GM12878 (cell line): ENCODE measurements at regions not wholly inside any gene's neighbourhood (a gene's known extent, or its start where the extent isn't known, plus 50 kb on each side); places are given as distances from the start of the nearest gene placed in this dataset.

ENCODE experiments used
- ATAC-seq: fragments of 200-7000 bp; cut with Tn5 transposase; 3 replicates; pipeline ENCODE4 v1.9.1; 2020; ENCODE audit warnings: mild to moderate bottlenecking, moderate library complexity
- BruUV-seq: library from RNA; stranded (reverse); fragments of 400-500 nt; replicated peaks from 2 replicates; lab custom pipeline; 2021; lab: Mats Ljungman, UMichigan
- CTCF ChIA-PET: fragments of 300-600 bp; sonication (Branson Sonifier 250); formaldehyde crosslinking; extraction: SDS; loops from one replicate; lab custom pipeline; 2021; ENCODE audit warnings: inconsistent platforms; lab: Yijun Ruan, JAX
- POLR2A ChIA-PET: fragments of 350-600 bp; formaldehyde crosslinking; extraction: SDS; loops from one replicate; lab custom pipeline; 2021; ENCODE audit warnings: inconsistent platforms; lab: Charles Lee
- RAD21 ChIA-PET: fragments of 300-600 bp; sonication (Branson Sonifier 250); formaldehyde crosslinking; loops from one replicate; lab custom pipeline; 2023; ENCODE audit warnings: antibody characterized with exemption; ENCODE audit not compliant: unreplicated experiment; lab: Charles Lee
- SMC1A ChIA-PET: fragments of 300-600 bp; sonication (Branson Sonifier 250); formaldehyde crosslinking; loops from one replicate; lab custom pipeline; 2023; ENCODE audit not compliant: unreplicated experiment, uncharacterized antibody; lab: Charles Lee
- DNase-seq: peaks from one replicate; pipeline ENCODE4 v3.0.0-alpha.2; 2011; ENCODE audit warnings: low read depth, low spot score
- FAIRE-seq: peaks from 3 replicates; lab custom pipeline; 2011; peaks lifted over from hg19 to GRCh38; lab: Jason Lieb, UNC
- H2AFZ ChIP-seq: 2 replicates; pipeline ENCODE4 v1.6.0; 2011; ENCODE audit warnings: low read depth, low read length, control low read depth; ENCODE audit not compliant: control insufficient read depth
- H3K27ac ChIP-seq: 2 replicates; pipeline ENCODE4 v1.5.1; 2011; ENCODE audit warnings: control low read depth; ENCODE audit not compliant: control insufficient read depth, insufficient read depth
- H3K27me3 ChIP-seq, 2 experiments: replicated peaks in 1 of 2; 2 replicates each; pipeline versions ENCODE4 v1.6.0 to v1.6.1; 2011; ENCODE audit warnings: low read length in 1 of 2; ENCODE audit not compliant: control insufficient read depth in 2 of 2, insufficient read depth in 2 of 2
- H3K36me3 ChIP-seq, 2 experiments: 2 replicates each; pipeline ENCODE4 v1.5.1; 2011; ENCODE audit warnings: low read length in 1 of 2; ENCODE audit not compliant: control insufficient read depth in 2 of 2, insufficient read depth in 2 of 2
- H3K4me1 ChIP-seq: 2 replicates; pipeline ENCODE4 v1.6.1; 2011; ENCODE audit warnings: mild to moderate bottlenecking, low read length, moderate library complexity, mixed read lengths; ENCODE audit not compliant: control insufficient read depth, insufficient read depth
- H3K4me2 ChIP-seq: 2 replicates; pipeline ENCODE4 v1.6.0; 2011; ENCODE audit warnings: control low read depth; ENCODE audit not compliant: control insufficient read depth, insufficient read depth
- H3K4me3 ChIP-seq: fragments of 200-600 bp; sonication (generic); 2 replicates; pipeline ENCODE4 v1.5.1; 2016
- H3K79me2 ChIP-seq: 2 replicates; pipeline ENCODE4 v1.6.0; 2011; ENCODE audit warnings: low read length; ENCODE audit not compliant: control insufficient read depth, insufficient read depth
- H3K9ac ChIP-seq: 2 replicates; pipeline ENCODE4 v1.8.0; 2011; ENCODE audit warnings: low read length, control low read depth, mixed read lengths; ENCODE audit not compliant: control insufficient read depth, insufficient read depth
- H3K9me3 ChIP-seq: replicated peaks from 3 replicates; pipeline ENCODE4 v1.5.1; 2011; ENCODE audit warnings: mild to moderate bottlenecking, low read length; ENCODE audit not compliant: control insufficient read depth, insufficient read depth
- H4K20me1 ChIP-seq: 2 replicates; pipeline ENCODE4 v1.6.0; 2011; ENCODE audit not compliant: control insufficient read depth, insufficient read depth
- BMI1 ChIP-seq: fragments of 450-650 bp; IDR thresholded peaks from 2 replicates; pipeline ENCODE4 v1.6.1; 2016; ENCODE audit warnings: mild to moderate bottlenecking, moderate library complexity, borderline replicate concordance
- BRCA1 ChIP-seq: IDR thresholded peaks from 2 replicates; pipeline ENCODE4 v1.6.1; 2011; ENCODE audit warnings: low read depth, low read length, improper control_type of control experiment
- CHD1 ChIP-seq: IDR thresholded peaks from 2 replicates; pipeline ENCODE4 v1.6.1; 2012; ENCODE audit warnings: low read depth, low read length, improper control_type of control experiment
- CHD4 ChIP-seq: fragments of 200-600 bp; sonication (generic); IDR thresholded peaks from 2 replicates; pipeline ENCODE4 v1.6.1; 2016; ENCODE audit warnings: mild to moderate bottlenecking
- CREB1 ChIP-seq: IDR thresholded peaks from 2 replicates; pipeline ENCODE4 v1.6.1; 2012; ENCODE audit warnings: low read depth, mild to moderate bottlenecking, inconsistent platforms
- CREM ChIP-seq: IDR thresholded peaks from 2 replicates; pipeline ENCODE4 v1.6.1; 2014; ENCODE audit warnings: antibody characterized with exemption, low read depth
- IRF4 ChIP-seq: IDR thresholded peaks from 2 replicates; pipeline ENCODE4 v1.6.1; 2011; ENCODE audit warnings: low read depth, low read length
- PAX8 ChIP-seq: fragments of 450-650 bp; IDR thresholded peaks from 2 replicates; pipeline ENCODE4 v1.6.1; 2017; ENCODE audit warnings: mild to moderate bottlenecking, moderate library complexity
- SMARCA5 ChIP-seq: fragments of 450-650 bp; IDR thresholded peaks from 2 replicates; pipeline ENCODE4 v1.6.1; 2017; ENCODE audit warnings: mild to moderate bottlenecking
- TAF1 ChIP-seq: IDR thresholded peaks from 2 replicates; pipeline ENCODE4 v1.6.1; 2011; ENCODE audit warnings: mild to moderate bottlenecking, low read depth, low read length, borderline replicate concordance
- WRNIP1 ChIP-seq: IDR thresholded peaks from 2 replicates; pipeline ENCODE4 v1.6.1; 2011; ENCODE audit warnings: low read depth, low read length, improper control_type of control experiment, borderline replicate concordance
- ZBTB40 ChIP-seq: fragments of 450-650 bp; IDR thresholded peaks from 2 replicates; pipeline ENCODE4 v1.6.1; 2016; ENCODE audit warnings: mild to moderate bottlenecking, moderate library complexity, borderline replicate concordance
- WGBS: methylation state at CpG from one replicate; pipeline ENCODE4 v1.1.6; 2016; ENCODE audit warnings: low lambda C conversion rate; ENCODE audit not compliant: insufficient replicate concordance, insufficient coverage; ENCODE audit errors: missing lambda C conversion rate; 5-methylcytosine and 5-hydroxymethylcytosine counted together
- in situ Hi-C: fragments of 300-500 bp; cut with MboI; formaldehyde crosslinking; loops from 9 replicates; pipeline ENCODE4 v1.14.3; 2018; ENCODE audit warnings: mixed read lengths
- intact Hi-C: fragments of 100-400 bp; cut with micrococcal nuclease; formaldehyde crosslinking; loops from one replicate; pipeline ENCODE4 v1.14.2; 2022; ENCODE audit not compliant: unreplicated experiment

GRCh38 chr1:37270639-37271038 lies 203.7 kb upstream of the ZC3H12A start:
- in situ Hi-C loops, result no loop called here
- BruUV-seq, result no TSS peak

More at GRCh38 chr1:37270639-37271038, 203.7 kb upstream of the ZC3H12A start:
- Histone ChIP-seq H3K4me2 (no peak overlapping the region), H3K9ac (no peak overlapping the region), H3K36me3 (no peaks in the 10 kb centered on the region), H3K4me1 (no peaks in the 10 kb centered on the region), H2AFZ (no peak overlapping the region), H3K4me3 (no peak overlapping the region)
- ChIA-PET RAD21 (no interaction called here), CTCF (no interaction called here), SMC1A (no interaction called here), POLR2A (no interaction called here)
- no peak for FAIRE-seq
- no peak for ATAC-seq
- no peak for DNase-seq
- intact Hi-C loops, result no loop called here
- TF ChIP-seq CHD1 (no peak), CREB1 (no peak), PAX8 (no peak), CREM (no peak), BMI1 (no peak), BRCA1 (no peak), CHD4 (no peak), SMARCA5 (no peak), TAF1 (no peak), WRNIP1 (no peak), ZBTB40 (no peak), IRF4 (no peak)
- TF ChIP-seq, all 136 proteins: peak for 0
- H3K27ac ChIP-seq, result no peak overlapping the region
- no peaks in the 10 kb centered on the region for H3K27me3 ChIP-seq
- H4K20me1 ChIP-seq, result no peaks in the 10 kb centered on the region
- no peaks in the 10 kb centered on the region for H3K9me3 ChIP-seq
- WGBS, result 0% methylated on average over 3 of the region's 3 CpGs
- no peaks in the 10 kb centered on the region for H3K79me2 ChIP-seq
